ENCODE measurements at regions not wholly inside any gene's neighbourhood (a gene's known extent, or its start where the extent isn't known, plus 50 kb on each side); places are given as distances from the start of the nearest gene placed in this dataset.

DNA sequence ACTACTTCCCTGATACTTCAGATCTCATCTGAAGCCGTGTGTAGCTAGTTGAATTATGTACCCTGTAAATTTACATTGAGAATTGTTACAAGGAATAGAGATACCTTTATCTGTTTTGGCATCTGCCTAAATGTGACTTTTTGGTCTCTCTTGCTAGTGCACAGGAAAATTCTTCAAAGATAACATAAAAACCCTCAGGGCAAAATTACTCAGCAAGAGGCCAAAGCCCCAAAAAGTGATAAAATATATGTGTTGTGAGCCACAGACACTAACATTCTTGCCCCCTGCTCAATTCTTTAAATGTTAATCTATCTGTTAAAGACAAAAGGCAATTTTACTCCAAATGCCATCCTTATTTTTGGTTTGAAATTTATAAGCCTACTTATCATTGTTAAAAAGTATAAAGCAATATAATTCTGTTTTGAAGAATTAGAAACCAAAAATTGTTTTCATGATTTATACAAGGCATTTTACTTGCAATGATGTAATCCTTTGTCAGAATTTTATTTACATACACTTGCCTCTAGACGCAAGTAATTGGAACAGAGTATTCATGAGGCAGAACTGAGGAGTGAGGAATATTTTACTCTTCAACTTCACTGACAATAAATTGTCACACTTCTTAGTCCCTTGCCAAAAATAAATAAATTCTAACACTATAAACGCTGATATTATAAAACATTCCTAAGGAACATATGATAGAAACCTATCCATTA, 186.2 kb downstream of the EPM2A start:
- no TSS peak for BruUV-seq (replicated peaks)
- no peak for TF ChIP-seq EZH2phosphoT487 (IDR thresholded peaks at IDR 0.05; ENCODE audit: borderline replicate concordance, low read length)
- TF ChIP-seq EZH2 (IDR thresholded peaks at IDR 0.05; ENCODE audit: low read length, unreplicated experiment): no peak
- TF ChIP-seq, protein P1, sequence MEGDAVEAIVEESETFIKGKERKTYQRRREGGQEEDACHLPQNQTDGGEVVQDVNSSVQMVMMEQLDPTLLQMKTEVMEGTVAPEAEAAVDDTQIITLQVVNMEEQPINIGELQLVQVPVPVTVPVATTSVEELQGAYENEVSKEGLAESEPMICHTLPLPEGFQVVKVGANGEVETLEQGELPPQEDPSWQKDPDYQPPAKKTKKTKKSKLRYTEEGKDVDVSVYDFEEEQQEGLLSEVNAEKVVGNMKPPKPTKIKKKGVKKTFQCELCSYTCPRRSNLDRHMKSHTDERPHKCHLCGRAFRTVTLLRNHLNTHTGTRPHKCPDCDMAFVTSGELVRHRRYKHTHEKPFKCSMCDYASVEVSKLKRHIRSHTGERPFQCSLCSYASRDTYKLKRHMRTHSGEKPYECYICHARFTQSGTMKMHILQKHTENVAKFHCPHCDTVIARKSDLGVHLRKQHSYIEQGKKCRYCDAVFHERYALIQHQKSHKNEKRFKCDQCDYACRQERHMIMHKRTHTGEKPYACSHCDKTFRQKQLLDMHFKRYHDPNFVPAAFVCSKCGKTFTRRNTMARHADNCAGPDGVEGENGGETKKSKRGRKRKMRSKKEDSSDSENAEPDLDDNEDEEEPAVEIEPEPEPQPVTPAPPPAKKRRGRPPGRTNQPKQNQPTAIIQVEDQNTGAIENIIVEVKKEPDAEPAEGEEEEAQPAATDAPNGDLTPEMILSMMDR (conservative IDR thresholded peaks at IDR 0.05; ENCODE audit: low read depth, low read length): no peak
- no peaks in the 10 kb centered on the region for H3F3A ChIP-seq (ENCODE audit: low read length, unreplicated experiment)
- H2AFZ ChIP-seq (ENCODE audit: low read length): no peak overlapping the region
- H3K36me3 ChIP-seq (ENCODE audit: low read depth, low read length): no peaks in the 10 kb centered on the region
- H3K4me3 ChIP-seq (ENCODE audit: low read length): no peak overlapping the region
- no peak overlapping the region for H3K9ac ChIP-seq (ENCODE audit: low read length)
- ATAC-seq (peak; percentile 66), DNase-seq (peak; percentile 19)
- H3K9me3 ChIP-seq (ENCODE audit: low read length): no peaks in the 10 kb centered on the region
- POLR2A ChIA-PET (ENCODE audit: unreplicated experiment): no interaction called here
- H4K20me1 ChIP-seq (ENCODE audit: low read length): no peaks in the 10 kb centered on the region
- H3K4me1 ChIP-seq (ENCODE audit: insufficient read depth, low read length): peaks cover 24% of the 10 kb centered on the region
- H3K4me2 ChIP-seq (ENCODE audit: low read length): no peak overlapping the region
- H3K27ac ChIP-seq (ENCODE audit: low read length): no peak overlapping the region
- H3K79me2 ChIP-seq (ENCODE audit: low read length): no peaks in the 10 kb centered on the region
- CTCF ChIA-PET: interaction anchor here (0.7 kb wide), 1 partner anchor 299 kb away, joined by 3 read pairs; no protein-coding TSS in a partner anchor
- no peaks in the 10 kb centered on the region for H3K9me2 ChIP-seq (replicated peaks; ENCODE audit: low read length)
- intact Hi-C loops (cut with micrococcal nuclease): no loop called here
- no peaks in the 10 kb centered on the region for H3K27me3 ChIP-seq (ENCODE audit: low read length)

DNA sequence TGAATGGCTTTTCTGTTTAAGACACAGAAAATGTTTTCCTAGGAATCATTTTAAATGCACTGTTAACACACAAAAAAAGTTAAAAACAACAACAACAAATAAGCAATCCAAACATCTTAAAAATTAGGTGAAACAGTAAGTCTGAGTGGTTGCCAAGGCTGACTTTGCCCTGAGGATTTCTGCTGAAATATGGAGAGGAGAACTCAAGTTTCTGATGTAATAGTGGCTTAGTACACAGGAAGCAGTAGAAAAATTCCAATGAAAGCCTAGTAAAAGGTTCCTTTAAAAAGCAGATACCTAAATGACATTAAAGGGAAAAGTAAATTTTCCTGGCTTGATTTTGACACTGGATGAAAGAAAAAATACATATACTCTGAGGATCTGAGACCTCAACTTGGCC, 184.2 kb downstream of the EPM2A start:
- H4K20me1 ChIP-seq (ENCODE audit: low read length): no peaks in the 10 kb centered on the region
- no peak for TF ChIP-seq EZH2phosphoT487 (IDR thresholded peaks at IDR 0.05; ENCODE audit: borderline replicate concordance, low read length)
- no peak for TF ChIP-seq EZH2 (IDR thresholded peaks at IDR 0.05; ENCODE audit: low read length, unreplicated experiment)
- TF ChIP-seq, protein P1 (conservative IDR thresholded peaks at IDR 0.05; ENCODE audit: low read depth, low read length): no peak
- no peak for ATAC-seq
- H2AFZ ChIP-seq (ENCODE audit: low read length): no peak overlapping the region
- no peaks in the 10 kb centered on the region for H3K36me3 ChIP-seq (ENCODE audit: low read depth, low read length)
- no peak overlapping the region for H3K4me2 ChIP-seq (ENCODE audit: low read length)
- H3K4me3 ChIP-seq (ENCODE audit: low read length): no peak overlapping the region
- H3K9me3 ChIP-seq (ENCODE audit: low read length): no peaks in the 10 kb centered on the region
- H3K27me3 ChIP-seq (ENCODE audit: low read length): no peaks in the 10 kb centered on the region
- H3K9me2 ChIP-seq (replicated peaks; ENCODE audit: low read length): no peaks in the 10 kb centered on the region
- ChIA-PET POLR2A (ENCODE audit: unreplicated experiment) (no interaction called here), CTCF (no interaction called here)
- H3K9ac ChIP-seq (ENCODE audit: low read length): no peak overlapping the region
- BruUV-seq (replicated peaks): no TSS peak
- H3K27ac ChIP-seq (ENCODE audit: low read length): no peak overlapping the region
- H3K79me2 ChIP-seq (ENCODE audit: low read length): no peaks in the 10 kb centered on the region
- no peak for DNase-seq
- peaks cover 12% of the 10 kb centered on the region for H3K4me1 ChIP-seq (ENCODE audit: insufficient read depth, low read length)
- H3F3A ChIP-seq (ENCODE audit: low read length, unreplicated experiment): no peaks in the 10 kb centered on the region
- intact Hi-C loops (cut with micrococcal nuclease): no loop called here

DNA sequence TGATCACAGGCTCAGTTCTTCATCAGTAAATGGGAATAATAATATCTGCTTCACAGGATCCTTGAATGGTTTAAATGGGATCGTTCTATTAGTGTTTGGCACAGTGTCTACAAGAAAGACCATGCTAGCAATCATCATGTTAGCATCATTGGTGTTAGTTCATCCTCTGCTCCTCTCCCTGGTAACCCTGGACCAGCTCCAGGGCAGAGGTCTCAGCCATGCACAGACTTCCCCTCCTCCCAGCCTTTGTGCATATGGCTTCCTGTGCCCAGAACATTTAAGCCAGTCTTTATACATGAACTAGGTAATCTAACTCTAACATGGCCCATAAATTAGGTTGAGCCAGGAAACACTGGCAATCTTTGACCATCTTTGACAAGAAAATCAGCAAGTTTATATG, 180.2 kb downstream of the EPM2A start:
- Histone ChIP-seq H3K9me3 (ENCODE audit: low read length) (no peaks in the 10 kb centered on the region), H3K9ac (ENCODE audit: low read length) (no peak overlapping the region), H4K20me1 (ENCODE audit: low read length) (no peaks in the 10 kb centered on the region), H3K27ac (ENCODE audit: low read length) (no peak overlapping the region), H2AFZ (ENCODE audit: low read length) (no peak overlapping the region), H3F3A (ENCODE audit: low read length, unreplicated experiment) (no peaks in the 10 kb centered on the region), H3K79me2 (ENCODE audit: low read length) (no peaks in the 10 kb centered on the region), H3K4me2 (ENCODE audit: low read length) (no peak overlapping the region), H3K9me2 (replicated peaks; ENCODE audit: low read length) (no peaks in the 10 kb centered on the region), H3K36me3 (ENCODE audit: low read depth, low read length) (no peaks in the 10 kb centered on the region), H3K27me3 (ENCODE audit: low read length) (no peaks in the 10 kb centered on the region), H3K4me3 (ENCODE audit: low read length) (no peak overlapping the region), H3K4me1 (ENCODE audit: insufficient read depth, low read length) (no peaks in the 10 kb centered on the region)
- no TSS peak for BruUV-seq (replicated peaks)
- ATAC-seq (no peak), DNase-seq (no peak)
- intact Hi-C loops (cut with micrococcal nuclease): no loop called here
- TF ChIP-seq, protein P1 (conservative IDR thresholded peaks at IDR 0.05; ENCODE audit: low read depth, low read length): no peak
- CTCF ChIA-PET: no interaction called here
- POLR2A ChIA-PET (ENCODE audit: unreplicated experiment): no interaction called here

Measured in PC-3 (cell line).